Fibroblast of pulmonary artery (primary cell): ENCODE measurements at regions not wholly inside any gene's neighbourhood (a gene's known extent, or its start where the extent isn't known, plus 50 kb on each side); places are given as distances from the start of the nearest gene placed in this dataset.

Experiments
- DNase-seq: peaks from one replicate; pipeline ENCODE4 v3.0.0-alpha.2; 2010; ENCODE audit warnings: low read depth
- H3K4me3 ChIP-seq: replicated peaks from 2 replicates; pipeline ENCODE4 v1.5.1; 2011; ENCODE audit warnings: low read depth, mild to moderate bottlenecking, control low read depth, low read length, moderate library complexity
- CTCF ChIP-seq: IDR thresholded peaks from 2 replicates; pipeline ENCODE4 v1.5.1; 2011; ENCODE audit warnings: mild to moderate bottlenecking, control low read depth, low read length, inconsistent platforms; ENCODE audit errors: missing control alignments

- no peak overlapping the region for H3K4me3 ChIP-seq
- TF ChIP-seq CTCF = no peak
- no peak for DNase-seq
These were observed 355.1 kb downstream of the LIG4 start for GRCh38 chr13:107860284-107860683.

GRCh38 chr13:107854880-107855279 is 360.5 kb downstream of the LIG4 start:
- no peak overlapping the region for H3K4me3 ChIP-seq
- no peak for TF ChIP-seq CTCF

GRCh38 chr13:107852072-107852471 is 363.3 kb downstream of the LIG4 start:
- no peak for TF ChIP-seq CTCF
- H3K4me3 ChIP-seq = no peak overlapping the region
- DNase-seq = no peak

More at GRCh38 chr13:107854880-107855279, 360.5 kb downstream of the LIG4 start:
- DNase-seq = no peak

- no peak for TF ChIP-seq CTCF
- no peak overlapping the region for H3K4me3 ChIP-seq
- DNase-seq = no peak
These were observed 363.7 kb downstream of the LIG4 start for GRCh38 chr13:107851670-107852069.

GRCh38 chr13:107847406-107847805 is 367.9 kb downstream of the LIG4 start:
- no peak for TF ChIP-seq CTCF
- DNase-seq = peak; percentile 4
- H3K4me3 ChIP-seq = no peak overlapping the region

GRCh38 chr13:107846642-107847041 is 368.7 kb downstream of the LIG4 start:
- no peak for TF ChIP-seq CTCF
- no peak overlapping the region for H3K4me3 ChIP-seq
- no peak for DNase-seq

- H3K4me3 ChIP-seq = no peak overlapping the region
- TF ChIP-seq CTCF = no peak
- DNase-seq = no peak
These were observed 369.4 kb downstream of the LIG4 start for GRCh38 chr13:107845911-107846310.
